SK-N-MC (cell line): ENCODE measurements at regions not wholly inside any gene's neighbourhood (a gene's known extent, or its start where the extent isn't known, plus 50 kb on each side); places are given as distances from the start of the nearest gene placed in this dataset.

Experiments used
- EZH2 ChIP-seq: fragments of 200-600 bp; sonication (generic); IDR thresholded peaks from one replicate; pipeline ENCODE4 v1.6.1; 2017; ENCODE audit warnings: antibody characterized with exemption
- FOXP2 ChIP-seq: optimal IDR thresholded peaks from 2 replicates; pipeline ENCODE3; 2011; ENCODE audit warnings: mild to moderate bottlenecking, moderate library complexity; ENCODE audit not compliant: insufficient read depth; ENCODE audit errors: extremely low read length, control extremely low read depth
- POLR2AphosphoS5 ChIP-seq: IDR thresholded peaks from 2 replicates; pipeline ENCODE4 v1.6.1; 2012; ENCODE audit warnings: mild to moderate bottlenecking, low read depth, low read length, borderline replicate concordance

- TF ChIP-seq EZH2 = no peak
- no peak for TF ChIP-seq POLR2AphosphoS5
- TF ChIP-seq FOXP2 = no peak
Measured at GRCh38 chr1:98398092-98398491, 263.4 kb upstream of the SNX7 start.
